DND-41 (cell line): ENCODE measurements at regions not wholly inside any gene's neighbourhood (a gene's known extent, or its start where the extent isn't known, plus 50 kb on each side); places are given as distances from the start of the nearest gene placed in this dataset.

Source experiments
- EZH2 ChIP-seq: IDR thresholded peaks from 3 replicates; pipeline ENCODE4 v1.6.1; 2012; ENCODE audit warnings: borderline replicate concordance, low read depth, mild to moderate bottlenecking, moderate library complexity, low read length, inconsistent platforms; ENCODE audit not compliant: severe bottlenecking
- TF ChIP-seq, protein P1 (sequence below): IDR thresholded peaks from 2 replicates; pipeline ENCODE4 v1.5.1; 2012; ENCODE audit warnings: borderline replicate concordance, low read length, moderate library complexity, mild to moderate bottlenecking; ENCODE audit not compliant: poor library complexity, severe bottlenecking; ENCODE audit errors: extremely low read depth

- TF ChIP-seq, protein P1, sequence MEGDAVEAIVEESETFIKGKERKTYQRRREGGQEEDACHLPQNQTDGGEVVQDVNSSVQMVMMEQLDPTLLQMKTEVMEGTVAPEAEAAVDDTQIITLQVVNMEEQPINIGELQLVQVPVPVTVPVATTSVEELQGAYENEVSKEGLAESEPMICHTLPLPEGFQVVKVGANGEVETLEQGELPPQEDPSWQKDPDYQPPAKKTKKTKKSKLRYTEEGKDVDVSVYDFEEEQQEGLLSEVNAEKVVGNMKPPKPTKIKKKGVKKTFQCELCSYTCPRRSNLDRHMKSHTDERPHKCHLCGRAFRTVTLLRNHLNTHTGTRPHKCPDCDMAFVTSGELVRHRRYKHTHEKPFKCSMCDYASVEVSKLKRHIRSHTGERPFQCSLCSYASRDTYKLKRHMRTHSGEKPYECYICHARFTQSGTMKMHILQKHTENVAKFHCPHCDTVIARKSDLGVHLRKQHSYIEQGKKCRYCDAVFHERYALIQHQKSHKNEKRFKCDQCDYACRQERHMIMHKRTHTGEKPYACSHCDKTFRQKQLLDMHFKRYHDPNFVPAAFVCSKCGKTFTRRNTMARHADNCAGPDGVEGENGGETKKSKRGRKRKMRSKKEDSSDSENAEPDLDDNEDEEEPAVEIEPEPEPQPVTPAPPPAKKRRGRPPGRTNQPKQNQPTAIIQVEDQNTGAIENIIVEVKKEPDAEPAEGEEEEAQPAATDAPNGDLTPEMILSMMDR, result no peak
- TF ChIP-seq EZH2, result no peak
These were observed 236.7 kb downstream of the PAX1 start for GRCh38 chr20:21941941-21942805.
